Chondrocyte (in vitro differentiated cells): ENCODE measurements at regions not wholly inside any gene's neighbourhood (a gene's known extent, or its start where the extent isn't known, plus 50 kb on each side); places are given as distances from the start of the nearest gene placed in this dataset.

Experiments
- DNase-seq: peaks from one replicate; pipeline ENCODE4 v3.0.0; 2021; ENCODE audit warnings: mixed read lengths, low spot score
- H3K27ac Mint-ChIP-seq: one replicate; pipeline ENCODE4 v1.8.0; 2021; ENCODE audit warnings: mild to moderate bottlenecking, moderate library complexity, mixed read lengths; ENCODE audit not compliant: unreplicated experiment
- H3K27me3 Mint-ChIP-seq: 2 replicates; pipeline ENCODE4 v1.8.0; 2021; ENCODE audit warnings: low read depth, mixed read lengths
- H3K36me3 Mint-ChIP-seq: 2 replicates; pipeline ENCODE4 v1.8.0; 2021; ENCODE audit warnings: low read depth, mixed read lengths
- H3K4me1 Mint-ChIP-seq: 2 replicates; pipeline ENCODE4 v1.8.0; 2021; ENCODE audit warnings: low read depth, mild to moderate bottlenecking, mixed read lengths
- H3K4me3 Mint-ChIP-seq: one replicate; pipeline ENCODE4 v1.8.0; 2021; ENCODE audit warnings: mild to moderate bottlenecking, moderate library complexity, mixed read lengths; ENCODE audit not compliant: unreplicated experiment
- H3K9me3 Mint-ChIP-seq: 2 replicates; pipeline ENCODE4 v1.8.0; 2021; ENCODE audit warnings: low read depth, mixed read lengths
- TF ChIP-seq, protein P1 (sequence below): fragments of 200-600 bp; sonication (generic); IDR thresholded peaks from 2 replicates; pipeline ENCODE4 v1.5.0; 2021; ENCODE audit warnings: antibody characterized with exemption, mild to moderate bottlenecking, moderate library complexity

DNA sequence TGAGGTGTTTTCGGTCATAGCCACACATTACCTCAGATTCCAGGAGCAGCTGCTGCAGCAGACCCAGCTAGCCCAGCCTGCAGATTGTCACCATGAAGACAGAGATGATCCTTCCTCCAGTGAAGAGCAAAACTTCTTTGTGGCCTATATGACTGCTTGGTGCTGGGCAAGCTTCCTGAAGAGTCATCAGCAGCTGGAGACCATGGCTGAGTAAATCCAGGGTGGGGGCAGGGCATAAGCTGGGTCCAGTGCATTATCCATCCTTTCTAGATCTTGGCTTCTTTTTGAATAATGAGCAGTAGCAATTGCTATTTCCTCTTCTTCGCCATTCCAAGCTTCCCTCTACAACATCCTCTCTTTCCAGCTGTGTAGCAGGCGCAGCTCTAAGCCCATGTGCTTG lies 373.1 kb upstream of the DDHD1 start:
- TF ChIP-seq, protein P1, sequence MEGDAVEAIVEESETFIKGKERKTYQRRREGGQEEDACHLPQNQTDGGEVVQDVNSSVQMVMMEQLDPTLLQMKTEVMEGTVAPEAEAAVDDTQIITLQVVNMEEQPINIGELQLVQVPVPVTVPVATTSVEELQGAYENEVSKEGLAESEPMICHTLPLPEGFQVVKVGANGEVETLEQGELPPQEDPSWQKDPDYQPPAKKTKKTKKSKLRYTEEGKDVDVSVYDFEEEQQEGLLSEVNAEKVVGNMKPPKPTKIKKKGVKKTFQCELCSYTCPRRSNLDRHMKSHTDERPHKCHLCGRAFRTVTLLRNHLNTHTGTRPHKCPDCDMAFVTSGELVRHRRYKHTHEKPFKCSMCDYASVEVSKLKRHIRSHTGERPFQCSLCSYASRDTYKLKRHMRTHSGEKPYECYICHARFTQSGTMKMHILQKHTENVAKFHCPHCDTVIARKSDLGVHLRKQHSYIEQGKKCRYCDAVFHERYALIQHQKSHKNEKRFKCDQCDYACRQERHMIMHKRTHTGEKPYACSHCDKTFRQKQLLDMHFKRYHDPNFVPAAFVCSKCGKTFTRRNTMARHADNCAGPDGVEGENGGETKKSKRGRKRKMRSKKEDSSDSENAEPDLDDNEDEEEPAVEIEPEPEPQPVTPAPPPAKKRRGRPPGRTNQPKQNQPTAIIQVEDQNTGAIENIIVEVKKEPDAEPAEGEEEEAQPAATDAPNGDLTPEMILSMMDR, result no peak
- H3K9me3 Mint-ChIP-seq, result no peaks in the 10 kb centered on the region
- H3K4me3 Mint-ChIP-seq, result no peak overlapping the region
- H3K27ac Mint-ChIP-seq, result no peak overlapping the region
- peaks cover 2% of the 10 kb centered on the region for H3K36me3 Mint-ChIP-seq
- H3K27me3 Mint-ChIP-seq, result no peaks in the 10 kb centered on the region
- no peak for DNase-seq
- H3K4me1 Mint-ChIP-seq, result no peaks in the 10 kb centered on the region

- peaks cover 2% of the 10 kb centered on the region for H3K36me3 Mint-ChIP-seq
- TF ChIP-seq, protein P1, result no peak
- no peak overlapping the region for H3K4me3 Mint-ChIP-seq
- H3K27ac Mint-ChIP-seq, result no peak overlapping the region
- no peaks in the 10 kb centered on the region for H3K4me1 Mint-ChIP-seq
- no peaks in the 10 kb centered on the region for H3K9me3 Mint-ChIP-seq
- no peaks in the 10 kb centered on the region for H3K27me3 Mint-ChIP-seq
- DNase-seq, result no peak
Measured at GRCh38 chr14:53525608-53526007, 372.5 kb upstream of the DDHD1 start.

GRCh38 chr14:53524391-53524790 lies 371.3 kb upstream of the DDHD1 start:
- peaks cover 2% of the 10 kb centered on the region for H3K36me3 Mint-ChIP-seq
- no peak overlapping the region for H3K27ac Mint-ChIP-seq
- TF ChIP-seq, protein P1, result no peak
- H3K27me3 Mint-ChIP-seq, result no peaks in the 10 kb centered on the region
- no peak for DNase-seq
- H3K4me3 Mint-ChIP-seq, result no peak overlapping the region
- peaks cover 2% of the 10 kb centered on the region for H3K4me1 Mint-ChIP-seq
- peaks cover 2% of the 10 kb centered on the region for H3K9me3 Mint-ChIP-seq

GRCh38 chr14:53523226-53523625 lies 370.1 kb upstream of the DDHD1 start:
- no peak overlapping the region for H3K27ac Mint-ChIP-seq
- peaks cover 7% of the 10 kb centered on the region for H3K4me1 Mint-ChIP-seq
- H3K27me3 Mint-ChIP-seq, result no peaks in the 10 kb centered on the region
- peaks cover 4% of the 10 kb centered on the region for H3K9me3 Mint-ChIP-seq
- TF ChIP-seq, protein P1, result no peak
- H3K4me3 Mint-ChIP-seq, result no peak overlapping the region
- peaks cover 2% of the 10 kb centered on the region for H3K36me3 Mint-ChIP-seq
- no peak for DNase-seq

- Mint-ChIP-seq H3K36me3 (peaks cover 2% of the 10 kb centered on the region), H3K4me3 (no peak overlapping the region), H3K9me3 (peaks cover 4% of the 10 kb centered on the region), H3K27ac (no peak overlapping the region), H3K27me3 (no peaks in the 10 kb centered on the region), H3K4me1 (peaks cover 16% of the 10 kb centered on the region)
- no peak for DNase-seq
- TF ChIP-seq, protein P1, result no peak
Measured at GRCh38 chr14:53520078-53520928, 367.2 kb upstream of the DDHD1 start.
